BLaER1 (cell line): ENCODE measurements at regions not wholly inside any gene's neighbourhood (a gene's known extent, or its start where the extent isn't known, plus 50 kb on each side); places are given as distances from the start of the nearest gene placed in this dataset.

Experiments used
- H3K27ac ChIP-seq: shearing (Covaris generic); formaldehyde crosslinking; 2 replicates; pipeline ENCODE4 v1.8.1; 2022
- H3K27me3 ChIP-seq: shearing (Covaris generic); formaldehyde crosslinking; 2 replicates; pipeline ENCODE4 v1.8.1; 2022
- H3K36me3 ChIP-seq: shearing (Covaris generic); formaldehyde crosslinking; 2 replicates; pipeline ENCODE4 v1.8.1; 2022
- H3K4me1 ChIP-seq: shearing (Covaris generic); formaldehyde crosslinking; 2 replicates; pipeline ENCODE4 v1.8.1; 2022
- H3K4me2 ChIP-seq: shearing (Covaris generic); formaldehyde crosslinking; 2 replicates; pipeline ENCODE4 v1.8.1; 2022
- H3K4me3 ChIP-seq: shearing (Covaris generic); formaldehyde crosslinking; 2 replicates; pipeline ENCODE4 v1.8.1; 2022
- H3K9ac ChIP-seq: shearing (Covaris generic); formaldehyde crosslinking; 2 replicates; pipeline ENCODE4 v1.8.1; 2022
- H3K9me3 ChIP-seq: shearing (Covaris generic); formaldehyde crosslinking; 2 replicates; pipeline ENCODE4 v1.8.1; 2022
- H4K20me1 ChIP-seq: shearing (Covaris generic); formaldehyde crosslinking; 2 replicates; pipeline ENCODE4 v1.8.1; 2022
- Cebpa-rat ChIP-seq: shearing (Covaris generic); IDR thresholded peaks from 2 replicates; pipeline ENCODE4 v1.8.1; 2022

DNA sequence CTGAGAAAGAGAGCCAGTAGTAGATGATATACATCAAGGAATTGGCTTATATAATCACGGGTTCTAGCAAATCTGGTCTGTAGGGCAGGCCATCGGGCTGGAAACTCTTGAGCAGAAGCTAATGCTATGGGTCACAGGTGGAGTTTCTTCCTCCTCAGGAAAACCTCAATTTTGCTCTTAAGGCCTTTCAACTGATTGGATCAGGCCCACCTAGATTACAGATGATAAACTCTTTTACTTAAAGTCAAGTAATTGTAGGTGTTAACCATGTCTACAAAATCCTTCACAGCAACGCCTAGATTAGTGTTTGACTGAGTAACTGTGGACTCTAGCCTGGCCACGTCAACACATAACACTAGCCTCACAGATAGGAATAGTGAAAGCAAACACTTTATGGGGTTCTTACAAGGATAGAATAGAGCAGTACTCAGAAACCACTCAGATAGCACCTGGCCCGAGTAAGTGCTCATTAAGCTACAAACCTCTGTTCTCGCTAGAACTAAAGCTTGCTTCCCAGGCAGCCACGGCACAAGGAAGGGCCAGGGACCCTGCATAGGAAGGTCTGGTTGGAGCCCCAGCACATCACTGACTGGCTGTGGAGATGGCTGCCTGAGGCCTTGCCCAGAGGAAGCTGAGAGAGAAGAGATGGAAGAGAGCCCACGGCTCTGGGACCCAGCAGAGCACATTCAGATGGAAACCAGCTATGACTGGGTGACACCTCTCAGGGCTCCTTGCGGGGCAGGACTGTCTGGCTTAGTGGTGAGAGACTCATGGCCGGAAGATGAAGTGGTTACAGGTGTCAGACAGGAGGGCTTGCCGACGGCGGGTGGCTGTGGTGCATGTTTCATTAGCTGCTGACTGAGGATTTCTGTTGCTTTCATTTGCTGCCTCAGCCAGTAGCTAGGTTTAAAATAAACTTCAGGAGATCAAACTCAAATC lies 202.5 kb upstream of the TLE3 start:
- Histone ChIP-seq H3K9me3 (0 out of 2 replicates have a peak, but pooled peaks cover 3% of the 10 kb centered on the region), H3K4me3 (no peak overlapping the region), H3K4me1 (no peaks in the 10 kb centered on the region), H3K27ac (no peak overlapping the region), H4K20me1 (no peaks in the 10 kb centered on the region), H3K4me2 (no peak overlapping the region), H3K9ac (no peak overlapping the region), H3K27me3 (no peaks in the 10 kb centered on the region), H3K36me3 (no peaks in the 10 kb centered on the region)
- TF ChIP-seq Cebpa-rat = no peak

DNA sequence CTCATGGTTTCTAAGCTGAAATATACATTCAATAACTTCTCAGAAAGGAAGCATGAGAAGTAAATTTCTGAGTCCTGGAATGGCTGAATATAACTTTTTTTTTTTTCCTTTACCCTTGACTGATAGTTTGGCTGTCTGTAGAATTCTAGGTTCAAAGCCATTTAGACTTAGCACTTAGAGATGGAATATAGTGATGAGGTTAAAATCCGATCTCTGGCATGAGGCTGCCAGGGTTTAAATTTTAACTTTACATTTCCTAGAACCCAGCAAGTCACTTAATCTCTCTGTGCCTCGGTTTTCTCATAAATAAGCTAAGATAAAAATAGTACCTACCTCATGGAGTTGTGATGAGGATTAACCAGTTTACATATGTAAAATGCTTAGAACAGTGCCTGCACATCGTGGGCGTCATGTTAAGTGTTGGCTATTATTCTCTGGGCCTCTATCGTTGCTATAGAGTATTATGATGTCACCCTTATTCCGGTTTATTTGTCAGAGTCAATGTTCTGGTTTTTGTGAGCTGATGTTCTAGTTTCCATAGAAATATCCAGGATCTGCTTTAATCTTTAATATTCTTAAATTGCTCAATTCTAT lies 199.8 kb upstream of the TLE3 start:
- H3K4me1 ChIP-seq = no peaks in the 10 kb centered on the region
- no peaks in the 10 kb centered on the region for H3K27me3 ChIP-seq
- H3K9me3 ChIP-seq = no peaks in the 10 kb centered on the region
- no peak for TF ChIP-seq Cebpa-rat
- no peak overlapping the region for H3K4me2 ChIP-seq
- no peak overlapping the region for H3K27ac ChIP-seq
- no peaks in the 10 kb centered on the region for H4K20me1 ChIP-seq
- no peaks in the 10 kb centered on the region for H3K36me3 ChIP-seq
- no peak overlapping the region for H3K4me3 ChIP-seq
- H3K9ac ChIP-seq = no peak overlapping the region

- H4K20me1 ChIP-seq = no peaks in the 10 kb centered on the region
- no peak overlapping the region for H3K9ac ChIP-seq
- H3K27me3 ChIP-seq = no peaks in the 10 kb centered on the region
- H3K27ac ChIP-seq = no peak overlapping the region
- TF ChIP-seq Cebpa-rat = no peak
- no peaks in the 10 kb centered on the region for H3K36me3 ChIP-seq
- no peaks in the 10 kb centered on the region for H3K4me1 ChIP-seq
- H3K9me3 ChIP-seq = no peaks in the 10 kb centered on the region
- no peak overlapping the region for H3K4me2 ChIP-seq
- no peak overlapping the region for H3K4me3 ChIP-seq
Observed at GRCh38 chr15:70294731-70295305, 197.1 kb upstream of the TLE3 start.

GRCh38 chr15:70293591-70294470 lies 196.1 kb upstream of the TLE3 start:
- no peak overlapping the region for H3K9ac ChIP-seq
- no peaks in the 10 kb centered on the region for H3K4me1 ChIP-seq
- no peak overlapping the region for H3K4me2 ChIP-seq
- H3K27ac ChIP-seq = no peak overlapping the region
- no peaks in the 10 kb centered on the region for H4K20me1 ChIP-seq
- H3K36me3 ChIP-seq = no peaks in the 10 kb centered on the region
- no peaks in the 10 kb centered on the region for H3K9me3 ChIP-seq
- no peak overlapping the region for H3K4me3 ChIP-seq
- no peak for TF ChIP-seq Cebpa-rat
- H3K27me3 ChIP-seq = no peaks in the 10 kb centered on the region

GRCh38 chr15:70293138-70293537 lies 195.4 kb upstream of the TLE3 start:
- Histone ChIP-seq H3K27me3 (no peaks in the 10 kb centered on the region), H3K9me3 (no peaks in the 10 kb centered on the region), H4K20me1 (no peaks in the 10 kb centered on the region), H3K9ac (no peak overlapping the region), H3K4me1 (no peaks in the 10 kb centered on the region), H3K4me2 (no peak overlapping the region), H3K36me3 (no peaks in the 10 kb centered on the region), H3K27ac (no peak overlapping the region), H3K4me3 (no peak overlapping the region)
- TF ChIP-seq Cebpa-rat = no peak

DNA sequence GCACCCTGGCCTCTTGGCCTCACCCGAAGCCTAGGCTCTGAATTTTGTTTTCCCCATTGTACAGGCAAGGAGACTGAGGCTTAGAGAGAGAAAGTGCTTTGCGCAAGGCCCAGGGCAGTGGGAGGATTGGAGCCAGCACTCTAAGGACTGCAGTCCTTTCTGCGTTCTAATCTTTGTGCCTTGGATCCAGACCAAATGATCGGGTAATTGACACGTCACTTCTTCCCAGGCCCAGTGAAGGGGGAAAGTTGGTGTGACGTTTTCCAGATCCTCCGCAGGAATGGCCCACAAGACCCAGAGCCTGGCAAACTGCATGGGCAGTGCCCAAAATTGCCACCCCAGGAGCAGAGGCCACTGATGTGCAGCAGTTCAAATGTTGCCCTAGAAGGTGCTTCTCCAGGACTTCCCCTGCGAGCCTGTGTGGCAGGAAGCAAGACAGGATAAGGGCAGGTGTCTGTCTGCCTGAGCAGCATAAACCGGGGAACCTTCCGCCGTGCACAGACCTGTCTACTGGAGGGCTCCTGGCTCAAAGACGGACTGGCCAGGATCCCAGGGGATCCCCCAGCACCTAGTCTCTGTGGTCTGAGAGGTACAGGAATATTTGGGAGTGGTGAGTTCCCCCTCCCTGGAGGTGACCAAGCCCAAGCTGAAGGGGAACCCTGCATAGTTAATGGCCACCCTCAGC lies 194.5 kb upstream of the TLE3 start:
- H3K9ac ChIP-seq = no peak overlapping the region

DNA sequence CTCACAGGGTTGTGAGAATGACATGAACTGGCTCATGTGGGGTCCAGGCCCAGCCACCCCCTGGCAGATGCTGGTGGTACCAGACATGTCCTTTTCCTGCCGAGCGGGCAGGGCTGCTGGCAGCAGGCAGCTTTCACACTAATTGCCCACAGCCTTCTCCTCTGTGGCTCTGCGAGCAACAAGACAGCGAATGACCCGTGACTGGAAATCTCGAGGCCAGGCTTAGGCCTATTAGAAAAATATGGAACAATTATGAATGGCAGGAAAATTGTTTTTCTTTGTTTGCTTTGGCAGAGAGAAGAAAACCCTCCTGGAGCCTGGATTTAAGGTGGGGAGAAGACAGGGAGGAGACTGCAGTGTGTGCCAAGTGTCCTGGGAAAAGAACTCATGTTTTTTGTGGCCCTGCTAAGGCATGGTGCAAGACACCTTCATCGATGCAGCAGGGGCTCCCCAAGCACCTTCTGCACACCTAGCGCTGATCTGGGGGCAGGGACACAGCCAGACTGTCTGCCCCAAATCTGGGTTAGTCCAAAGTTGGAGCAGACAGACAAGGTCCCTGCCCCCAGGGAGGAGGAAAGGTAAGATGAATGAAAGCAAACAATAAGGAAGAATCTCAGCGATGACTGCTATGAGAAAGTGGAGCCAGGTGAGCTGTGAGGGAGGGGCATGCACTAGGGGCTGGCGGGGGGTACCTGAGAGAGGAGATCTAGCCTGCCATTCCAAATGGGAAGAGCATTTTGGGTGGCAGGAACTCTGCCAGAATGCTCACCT lies 193.8 kb upstream of the TLE3 start:
- Histone ChIP-seq H3K36me3 (no peaks in the 10 kb centered on the region), H3K9me3 (no peaks in the 10 kb centered on the region), H3K27me3 (no peaks in the 10 kb centered on the region), H3K4me1 (peaks cover under 1% of the 10 kb centered on the region), H3K9ac (no peak overlapping the region), H4K20me1 (no peaks in the 10 kb centered on the region), H3K4me3 (no peak overlapping the region), H3K4me2 (no peak overlapping the region), H3K27ac (no peak overlapping the region)
- no peak for TF ChIP-seq Cebpa-rat

More for the DNA sequence above, 194.5 kb upstream of the TLE3 start:
- no peak for TF ChIP-seq Cebpa-rat
- no peak overlapping the region for H3K4me3 ChIP-seq
- no peaks in the 10 kb centered on the region for H3K36me3 ChIP-seq
- H3K27me3 ChIP-seq = no peaks in the 10 kb centered on the region
- H3K4me1 ChIP-seq = no peaks in the 10 kb centered on the region
- H3K9me3 ChIP-seq = no peaks in the 10 kb centered on the region
- H4K20me1 ChIP-seq = no peaks in the 10 kb centered on the region
- no peak overlapping the region for H3K27ac ChIP-seq
- no peak overlapping the region for H3K4me2 ChIP-seq

DNA sequence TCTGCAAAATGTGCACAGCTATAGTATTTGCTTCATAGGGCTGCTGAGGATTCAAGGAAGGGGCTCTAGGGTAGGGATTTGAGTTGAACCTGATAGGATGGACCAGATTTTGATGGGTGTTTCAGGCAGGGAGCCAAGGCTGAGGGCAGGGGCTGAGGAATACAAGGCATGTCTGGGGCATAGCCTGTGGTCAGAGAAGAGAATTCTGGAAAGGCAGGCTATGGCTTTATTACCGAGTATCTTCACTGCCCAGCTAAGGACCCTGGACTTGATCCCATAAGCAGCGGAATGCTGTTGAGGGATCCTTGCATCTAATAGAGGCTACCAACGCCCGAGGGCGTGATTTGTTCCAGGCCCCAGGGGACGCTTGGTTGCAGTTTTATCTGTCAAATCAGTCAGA lies 193.0 kb upstream of the TLE3 start:
- Histone ChIP-seq H3K27ac (no peak overlapping the region), H3K27me3 (no peaks in the 10 kb centered on the region)

More for the DNA sequence above, 193.0 kb upstream of the TLE3 start:
- no peaks in the 10 kb centered on the region; the same call in 1 of the 2 replicates for H4K20me1 ChIP-seq
- H3K4me1 ChIP-seq = peaks cover 9% of the 10 kb centered on the region
- H3K4me2 ChIP-seq = no peak overlapping the region
- TF ChIP-seq Cebpa-rat = no peak
- H3K9ac ChIP-seq = no peak overlapping the region
- no peak overlapping the region for H3K4me3 ChIP-seq
- no peaks in the 10 kb centered on the region for H3K36me3 ChIP-seq
- H3K9me3 ChIP-seq = no peaks in the 10 kb centered on the region
